Colonic mucosa (tissue), 4 donors: ENCODE measurements at regions not wholly inside any gene's neighbourhood (a gene's known extent, or its start where the extent isn't known, plus 50 kb on each side); places are given as distances from the start of the nearest gene placed in this dataset.

ENCODE experiments used
- DNase-seq: peaks from one replicate; pipeline ENCODE4 v3.0.0-alpha.2; 2020
- H3K27ac ChIP-seq: fragments of 200-600 bp; one replicate; pipeline ENCODE4 v1.8.0; 2021
- H3K27me3 ChIP-seq: fragments of 200-600 bp; one replicate; pipeline ENCODE4 v1.8.0; 2021
- H3K36me3 ChIP-seq: fragments of 200-600 bp; one replicate; pipeline ENCODE4 v1.8.0; 2021
- H3K4me1 ChIP-seq: fragments of 200-600 bp; one replicate; pipeline ENCODE4 v1.8.0; 2021; ENCODE audit warnings: mild to moderate bottlenecking
- H3K4me3 ChIP-seq: fragments of 200-600 bp; one replicate; pipeline ENCODE4 v1.8.0; 2021
- H3K9ac ChIP-seq, 2 donors: one replicate each; pipeline ENCODE4 v1.7.0; 2013; ENCODE audit warnings: control low read depth in 2 of 2, low read depth in 2 of 2, low read length in 2 of 2
- H3K9me3 ChIP-seq: fragments of 200-600 bp; one replicate; pipeline ENCODE4 v1.8.0; 2021
- CTCF ChIP-seq: fragments of 200-600 bp; IDR thresholded peaks from one replicate; pipeline ENCODE4 v1.8.0; 2022; ENCODE audit warnings: antibody characterized with exemption, mild to moderate bottlenecking
- intact Hi-C: fragments of 100-400 bp; cut with DNase I; formaldehyde crosslinking; loops from one replicate; pipeline ENCODE4 v1.14.1; 2022
- donor health status: healthy.
- donor health status: DM: no; HTN: no; CAD: no.
- donor health status: DM: no; HTN: no; CAD: no.

- no peak for TF ChIP-seq CTCF
- H3K4me1 ChIP-seq = no peaks in the 10 kb centered on the region
- intact Hi-C loops = no loop called here
- H3K9ac ChIP-seq = no peak overlapping the region
- no peaks in the 10 kb centered on the region for H3K27me3 ChIP-seq
- no peak overlapping the region for H3K4me3 ChIP-seq
- no peaks in the 10 kb centered on the region for H3K9me3 ChIP-seq
- DNase-seq = no peak
- no peak overlapping the region for H3K27ac ChIP-seq
- H3K36me3 ChIP-seq = no peaks in the 10 kb centered on the region
Measured at GRCh38 chr18:1480309-1480708, 575.6 kb downstream of the ADCYAP1 start.

- H3K36me3 ChIP-seq = no peaks in the 10 kb centered on the region
- no peak for DNase-seq
- intact Hi-C loops = no loop called here
- no peak overlapping the region for H3K4me3 ChIP-seq
- H3K27ac ChIP-seq = no peak overlapping the region
- H3K4me1 ChIP-seq = no peaks in the 10 kb centered on the region
- no peak overlapping the region for H3K9ac ChIP-seq
- no peaks in the 10 kb centered on the region for H3K9me3 ChIP-seq
- H3K27me3 ChIP-seq = no peaks in the 10 kb centered on the region
- no peak for TF ChIP-seq CTCF
Measured at GRCh38 chr18:1481577-1481976, 576.9 kb downstream of the ADCYAP1 start.

GRCh38 chr18:1483385-1483784 is 578.7 kb downstream of the ADCYAP1 start:
- DNase-seq = no peak
- TF ChIP-seq CTCF = no peak
- no peak overlapping the region for H3K4me3 ChIP-seq
- no peaks in the 10 kb centered on the region for H3K4me1 ChIP-seq
- no peak overlapping the region for H3K9ac ChIP-seq
- H3K27me3 ChIP-seq = no peaks in the 10 kb centered on the region
- no peak overlapping the region for H3K27ac ChIP-seq
- intact Hi-C loops = no loop called here
- no peaks in the 10 kb centered on the region for H3K9me3 ChIP-seq
- no peaks in the 10 kb centered on the region for H3K36me3 ChIP-seq

- no peak overlapping the region for H3K4me3 ChIP-seq
- TF ChIP-seq CTCF = no peak
- DNase-seq = no peak
- intact Hi-C loops = no loop called here
- no peak overlapping the region for H3K9ac ChIP-seq
- no peaks in the 10 kb centered on the region for H3K27me3 ChIP-seq
- H3K36me3 ChIP-seq = no peaks in the 10 kb centered on the region
- H3K4me1 ChIP-seq = no peaks in the 10 kb centered on the region
- no peak overlapping the region for H3K27ac ChIP-seq
- H3K9me3 ChIP-seq = no peaks in the 10 kb centered on the region
Measured at GRCh38 chr18:1487457-1487856, 582.8 kb downstream of the ADCYAP1 start.

GRCh38 chr18:1488394-1488793 is 583.7 kb downstream of the ADCYAP1 start:
- intact Hi-C loops = no loop called here
- no peak overlapping the region for H3K9ac ChIP-seq
- H3K27me3 ChIP-seq = no peaks in the 10 kb centered on the region
- no peak overlapping the region for H3K4me3 ChIP-seq
- no peaks in the 10 kb centered on the region for H3K4me1 ChIP-seq
- TF ChIP-seq CTCF = no peak
- no peak overlapping the region for H3K27ac ChIP-seq
- H3K36me3 ChIP-seq = no peaks in the 10 kb centered on the region
- DNase-seq = no peak
- no peaks in the 10 kb centered on the region for H3K9me3 ChIP-seq

- Histone ChIP-seq H3K27me3 (no peaks in the 10 kb centered on the region), H3K4me1 (no peaks in the 10 kb centered on the region), H3K9me3 (no peaks in the 10 kb centered on the region), H3K36me3 (no peaks in the 10 kb centered on the region), H3K4me3 (no peak overlapping the region), H3K9ac (no peak overlapping the region), H3K27ac (no peak overlapping the region)
- no peak for TF ChIP-seq CTCF
- DNase-seq = no peak
- intact Hi-C loops = no loop called here
Measured at GRCh38 chr18:1488957-1489356, 584.3 kb downstream of the ADCYAP1 start.
